Esophagus (tissue), 2 donors: ENCODE measurements at regions not wholly inside any gene's neighbourhood (a gene's known extent, or its start where the extent isn't known, plus 50 kb on each side); places are given as distances from the start of the nearest gene placed in this dataset.

Experiments
- H3K27ac ChIP-seq, 2 donors: one replicate each; pipeline ENCODE4 v1.5.1; 2013; ENCODE audit warnings: low read depth in 2 of 2, mild to moderate bottlenecking in 2 of 2, inconsistent platforms in 1 of 2, low read length in 1 of 2, moderate library complexity in 1 of 2
- H3K27me3 ChIP-seq, 2 donors: one replicate each; pipeline ENCODE4 v1.6.1; 2013; ENCODE audit warnings: low read length in 2 of 2, control low read depth in 1 of 2, mild to moderate bottlenecking in 1 of 2; ENCODE audit not compliant: insufficient read depth in 2 of 2, control insufficient read depth in 1 of 2
- H3K36me3 ChIP-seq, 2 donors: one replicate each; pipeline ENCODE4 v1.6.1; 2013; ENCODE audit warnings: low read length in 1 of 2; ENCODE audit not compliant: control insufficient read depth in 2 of 2, insufficient read depth in 2 of 2
- H3K4me1 ChIP-seq, 2 donors: one replicate each; pipeline ENCODE4 v1.6.1; 2013; ENCODE audit warnings: low read length in 1 of 2; ENCODE audit not compliant: control insufficient read depth in 2 of 2, insufficient read depth in 2 of 2
- H3K4me3 ChIP-seq, 2 donors: one replicate each; pipeline ENCODE4 v1.5.1; 2013; ENCODE audit warnings: low read length in 2 of 2, mild to moderate bottlenecking in 2 of 2, low read depth in 1 of 2, moderate library complexity in 1 of 2
- H3K9me3 ChIP-seq, 2 donors: one replicate each; pipeline ENCODE4 v1.6.1; 2013; ENCODE audit warnings: mild to moderate bottlenecking in 2 of 2, low read depth in 1 of 2, low read length in 1 of 2, moderate library complexity in 1 of 2; ENCODE audit not compliant: control insufficient read depth in 2 of 2, insufficient read depth in 1 of 2
- WGBS, 2 donors: extraction: QIAGEN DNeasy Blood & Tissue Kit; methylation state at CpG; one replicate each; pipeline ENCODE4 v1.1.7; 2013; 5-methylcytosine and 5-hydroxymethylcytosine counted together
- donor health status: healthy with polysubstance abuse.
- donor health status: Bipolar disorder and iron deficiency.

- Histone ChIP-seq H3K9me3 (no peaks in the 10 kb centered on the region), H3K27ac (no peak overlapping the region), H3K4me3 (no peak overlapping the region), H3K4me1 (no peaks in the 10 kb centered on the region), H3K27me3 (no peaks in the 10 kb centered on the region), H3K36me3 (no peaks in the 10 kb centered on the region)
- WGBS, 2 donors: 86 to 92% methylated on average over 5 of the region's 5 CpGs
These were observed 106.6 kb upstream of the TNRC6C start for GRCh38 chr17:77851921-77852320.

DNA sequence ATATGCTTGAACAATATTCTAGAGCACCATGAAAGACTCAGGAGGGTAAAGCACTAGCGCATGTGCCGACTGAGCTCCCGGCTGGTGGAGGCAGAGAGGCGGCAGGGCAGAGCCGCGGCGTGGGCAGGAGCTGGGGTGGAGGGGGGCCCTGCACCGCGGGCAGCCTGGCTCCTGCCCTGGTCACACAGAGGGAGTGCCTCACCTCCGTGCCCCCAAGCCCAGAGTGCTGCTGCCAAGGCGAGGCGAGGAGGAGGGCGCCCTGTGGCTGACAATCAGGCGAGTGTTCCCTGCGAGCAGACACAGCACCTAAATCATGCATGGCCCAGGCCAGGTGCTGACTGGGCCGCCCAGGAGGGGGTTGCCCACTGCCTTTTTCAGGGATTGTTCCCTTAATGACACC, 105.8 kb upstream of the TNRC6C start:
- 64 to 68% methylated on average over 16 of the region's 16 CpGs for WGBS, 2 donors
- H3K4me3 ChIP-seq: no peak overlapping the region
- no peaks in the 10 kb centered on the region for H3K27me3 ChIP-seq
- no peak overlapping the region for H3K27ac ChIP-seq
- no peaks in the 10 kb centered on the region for H3K9me3 ChIP-seq
- no peaks in the 10 kb centered on the region for H3K4me1 ChIP-seq
- H3K36me3 ChIP-seq: no peaks in the 10 kb centered on the region

GRCh38 chr17:77853191-77853977, 105.1 kb upstream of the TNRC6C start:
- Histone ChIP-seq H3K9me3 (no peaks in the 10 kb centered on the region), H3K4me1 (no peaks in the 10 kb centered on the region), H3K27ac (no peak overlapping the region), H3K36me3 (no peaks in the 10 kb centered on the region), H3K27me3 (no peaks in the 10 kb centered on the region), H3K4me3 (no peak overlapping the region)
- 77 to 83% methylated on average over 20 of the region's 20 CpGs for WGBS, 2 donors

- H3K4me1 ChIP-seq: no peaks in the 10 kb centered on the region
- no peak overlapping the region for H3K4me3 ChIP-seq
- no peaks in the 10 kb centered on the region for H3K36me3 ChIP-seq
- 77 to 85% methylated on average over 14 of the region's 14 CpGs for WGBS, 2 donors
- no peak overlapping the region for H3K27ac ChIP-seq
- no peaks in the 10 kb centered on the region for H3K27me3 ChIP-seq
- no peaks in the 10 kb centered on the region for H3K9me3 ChIP-seq
These were observed 104.3 kb upstream of the TNRC6C start for GRCh38 chr17:77854083-77854758.

DNA sequence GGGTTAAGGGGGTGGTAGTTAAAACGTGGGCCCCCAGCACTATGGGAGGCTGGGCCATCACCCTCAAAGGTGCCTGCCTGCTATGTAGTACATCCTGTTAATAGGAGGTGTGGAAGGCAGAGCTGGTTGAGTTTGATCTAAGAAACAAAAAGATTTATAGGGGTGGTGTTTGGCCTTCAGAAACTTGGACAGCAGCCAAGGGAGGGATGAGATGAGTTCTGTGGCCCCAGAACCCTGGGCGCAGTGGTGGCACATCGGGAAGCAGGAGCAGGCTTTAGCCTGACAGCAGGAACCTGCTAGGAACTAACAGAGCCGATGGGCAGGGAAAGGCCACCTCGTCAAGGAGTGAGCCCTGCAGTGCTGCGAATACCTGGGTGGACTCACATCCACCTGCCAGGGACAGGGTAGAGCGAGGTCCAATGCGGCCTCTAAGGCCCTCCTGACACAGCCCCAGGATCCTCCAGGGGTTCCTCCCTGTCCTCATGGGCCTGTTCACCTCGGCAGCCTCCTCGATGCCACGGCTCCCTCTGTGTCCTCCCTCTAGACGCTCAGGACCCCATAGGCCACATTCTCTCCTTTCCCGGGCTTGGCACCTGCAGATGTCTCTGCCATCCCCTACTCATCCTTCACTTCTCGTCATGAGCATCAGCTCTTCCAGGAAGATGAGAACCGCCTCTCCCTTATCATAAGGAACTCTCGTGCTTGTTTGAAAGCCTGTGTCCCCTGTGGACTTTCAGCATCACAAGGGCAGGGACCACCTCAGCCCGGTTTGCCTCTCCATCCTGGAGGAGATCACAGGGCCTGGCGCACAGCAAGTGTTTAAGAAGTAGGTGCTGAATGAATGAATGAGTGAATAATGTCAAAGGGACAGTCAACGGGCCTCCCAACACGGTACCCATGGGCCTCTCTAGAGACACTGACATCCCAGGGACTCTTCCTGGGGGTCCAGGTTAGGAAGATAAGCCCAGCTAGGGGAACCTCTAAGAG, 103.5 kb upstream of the TNRC6C start:
- Histone ChIP-seq H3K4me3 (no peak overlapping the region), H3K9me3 (no peaks in the 10 kb centered on the region), H3K36me3 (no peaks in the 10 kb centered on the region), H3K27ac (no peak overlapping the region), H3K4me1 (no peaks in the 10 kb centered on the region), H3K27me3 (no peaks in the 10 kb centered on the region)
- 88 to 91% methylated on average over 20 of the region's 20 CpGs for WGBS, 2 donors

DNA sequence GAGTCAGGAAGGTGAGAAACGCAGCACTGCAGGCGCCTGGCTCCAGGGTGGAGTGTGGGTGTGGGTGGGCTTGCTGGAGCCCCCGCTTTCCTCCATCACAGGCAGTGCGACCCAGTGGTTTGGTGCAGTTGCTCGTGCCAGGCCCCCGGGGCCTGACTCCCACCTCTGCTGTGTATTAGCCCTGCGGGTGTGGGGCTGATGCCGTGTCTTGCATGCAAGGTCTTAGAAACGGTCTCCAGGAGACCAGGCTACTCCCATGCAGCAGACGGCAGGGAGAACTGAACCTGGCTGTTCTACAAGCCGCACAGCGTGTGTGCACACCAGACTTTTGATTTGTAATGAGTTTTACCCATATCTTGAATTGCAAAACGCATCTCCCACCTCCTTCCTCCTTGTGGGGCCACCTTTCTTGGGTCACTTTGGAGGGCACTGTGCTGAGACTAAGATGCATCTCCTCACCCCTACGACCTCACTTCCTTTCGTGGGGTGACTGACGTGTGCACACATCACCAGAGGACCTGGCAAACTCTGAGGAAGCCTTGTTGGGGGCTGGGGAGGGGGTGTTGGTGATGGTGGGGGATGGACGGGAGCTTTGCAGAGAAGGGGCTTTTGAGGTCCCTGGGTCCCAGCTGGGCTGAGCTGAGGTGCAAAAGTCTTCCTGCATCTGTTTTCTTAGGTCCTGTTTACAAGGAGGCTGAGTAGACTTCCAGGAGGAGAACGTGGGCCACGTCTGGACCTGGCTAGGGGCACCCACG, 101.8 kb upstream of the TNRC6C start:
- Histone ChIP-seq H3K4me1 (no peaks in the 10 kb centered on the region), H3K4me3 (no peak overlapping the region), H3K27ac (no peak overlapping the region), H3K27me3 (no peaks in the 10 kb centered on the region), H3K9me3 (no peaks in the 10 kb centered on the region), H3K36me3 (no peaks in the 10 kb centered on the region)
- WGBS, 2 donors: 71 to 73% methylated on average over 20 of the region's 20 CpGs

- Histone ChIP-seq H3K9me3 (no peaks in the 10 kb centered on the region), H3K27ac (no peak overlapping the region), H3K27me3 (no peaks in the 10 kb centered on the region), H3K4me1 (no peaks in the 10 kb centered on the region), H3K36me3 (no peaks in the 10 kb centered on the region), H3K4me3 (no peak overlapping the region)
- WGBS, 2 donors: 57 to 72% methylated on average over 3 of the region's 3 CpGs
These were observed 101.3 kb upstream of the TNRC6C start for GRCh38 chr17:77857306-77857555.

DNA sequence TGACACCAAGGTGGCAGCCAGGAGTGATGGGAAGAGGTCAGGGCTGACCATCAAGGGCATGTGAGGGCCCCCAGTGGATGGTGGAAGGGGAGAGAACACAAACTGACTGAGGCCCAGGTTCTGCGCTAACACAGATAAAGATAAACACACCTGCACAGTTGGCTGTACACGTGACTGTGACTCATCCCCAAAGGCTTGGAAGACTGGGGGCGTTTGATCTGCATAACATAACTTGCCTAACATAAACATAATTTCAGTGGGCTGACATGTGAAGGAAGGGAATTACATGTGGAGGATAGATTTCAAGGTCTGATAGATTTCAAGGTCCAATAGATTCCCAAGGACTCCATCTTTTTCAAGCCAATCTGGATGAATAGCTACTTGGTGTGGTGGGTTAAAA, 100.9 kb upstream of the TNRC6C start:
- Histone ChIP-seq H3K4me1 (no peaks in the 10 kb centered on the region), H3K4me3 (no peak overlapping the region), H3K9me3 (no peaks in the 10 kb centered on the region), H3K27ac (no peak overlapping the region), H3K27me3 (no peaks in the 10 kb centered on the region), H3K36me3 (no peaks in the 10 kb centered on the region)
- WGBS, 2 donors: 47 to 52% methylated on average over 3 of the region's 3 CpGs
